ENCODE measurements at regions not wholly inside any gene's neighbourhood (a gene's known extent, or its start where the extent isn't known, plus 50 kb on each side); places are given as distances from the start of the nearest gene placed in this dataset.

GRCh38 chr12:127373559-127373958 is 893.4 kb upstream of the TMEM132C start:
- H2BK5ac ChIP-seq (ENCODE audit: low read depth, low read length): no peak overlapping the region
- FAIRE-seq: no peak
- CTCF ChIA-PET (ENCODE audit: partially characterized antibody): interaction anchor here (2.3 kb wide), 1 partner anchor 10 kb away, joined by 9 read pairs; no protein-coding TSS in a partner anchor
- no peak overlapping the region for H4K91ac ChIP-seq (replicated peaks; ENCODE audit: insufficient read length, low read length)
- H3K4ac ChIP-seq (replicated peaks; ENCODE audit: insufficient read length, low read depth, low read length): no peak overlapping the region
- H2BK15ac ChIP-seq (ENCODE audit: low read length): no peak overlapping the region
- H2AFZ ChIP-seq (ENCODE audit: low read length): no peak overlapping the region
- no peak overlapping the region for H2AK5ac ChIP-seq (ENCODE audit: low read depth, low read length)
- no peak overlapping the region for H3K27ac ChIP-seq (ENCODE audit: low read depth, low read length)
- H2BK120ac ChIP-seq (replicated peaks; ENCODE audit: low read depth, low read length): no peak overlapping the region
- no peaks in the 10 kb centered on the region; the same call in 1 of the 2 replicates for H3K23me2 ChIP-seq (ENCODE audit: low read depth, low read length)
- no peaks in the 10 kb centered on the region for H3K27me3 ChIP-seq (replicated peaks in 1 of 4; ENCODE audit: control insufficient read depth in 3 of 4, extremely low read depth in 1 of 4, insufficient read depth in 3 of 4, low read length in 3 of 4)
- 0 out of 4 replicates have a peak, but pooled peaks cover 0 to 2% of the 10 kb centered on the region in 2 experiments for H3K9me3 ChIP-seq (ENCODE audit: insufficient read depth in 2 of 2, low read depth in 1 of 2, low read length in 1 of 2)
- no peaks in the 10 kb centered on the region for H4K20me1 ChIP-seq (replicated peaks in 1 of 2; ENCODE audit: control insufficient read depth in 1 of 2, insufficient read depth in 2 of 2, low read length in 2 of 2)
- H3K79me1 ChIP-seq (ENCODE audit: low read depth, low read length): no peaks in the 10 kb centered on the region
- DNase-seq (ENCODE audit: low read depth in 1 of 2, low spot score in 2 of 2): no peak
- H3K4me1 ChIP-seq (replicated peaks in 1 of 4; ENCODE audit: control insufficient read depth in 3 of 4, insufficient read depth in 4 of 4, low read length in 3 of 4): no peaks in the 10 kb centered on the region
- no peak overlapping the region for H3K4me3 ChIP-seq (ENCODE audit: extremely low read depth in 1 of 4, insufficient read depth in 2 of 4, low read depth in 3 of 4, low read length in 4 of 4)
- H4K8ac ChIP-seq (ENCODE audit: extremely low read depth, insufficient read depth, low read length): no peak overlapping the region
- no peaks in the 10 kb centered on the region for H3K36me3 ChIP-seq (ENCODE audit: control insufficient read depth in 2 of 4, insufficient read depth in 4 of 4, low read length in 3 of 4)
- no peak overlapping the region for H3K9ac ChIP-seq (replicated peaks in 1 of 4; ENCODE audit: extremely low read depth in 1 of 4, low read depth in 3 of 4, low read length in 3 of 4)
- no peak for TF ChIP-seq BCL11A (IDR thresholded peaks at IDR 0.05; ENCODE audit: low read depth in 2 of 2, low read length in 2 of 2)
- no peak for TF ChIP-seq ZNF274 (IDR thresholded peaks at IDR 0.05; ENCODE audit: borderline replicate concordance, extremely low read depth, low read length)
- no peak for TF ChIP-seq SAP30 (IDR thresholded peaks at IDR 0.05; ENCODE audit: insufficient read depth, insufficient replicate concordance, low read length)
- TF ChIP-seq POU5F1 (IDR thresholded peaks at IDR 0.05; ENCODE audit: low read depth, low read length): no peak
- TF ChIP-seq SP4 (IDR thresholded peaks at IDR 0.05; ENCODE audit: low read length): no peak
- TF ChIP-seq HDAC6 (IDR thresholded peaks at IDR 0.05; ENCODE audit: low read depth, low read length): no peak
- no peak for TF ChIP-seq TAF1 (IDR thresholded peaks at IDR 0.05; ENCODE audit: low read depth, low read length)
- TF ChIP-seq KDM4A (IDR thresholded peaks at IDR 0.05; ENCODE audit: low read depth, low read length, severe bottlenecking): no peak
- no peak overlapping the region for H2BK12ac ChIP-seq (ENCODE audit: low read depth, low read length)
- no peaks in the 10 kb centered on the region for H3K79me2 ChIP-seq (ENCODE audit: control insufficient read depth in 1 of 2, insufficient read depth in 2 of 2, low read length in 2 of 2)
- H3K23ac ChIP-seq (ENCODE audit: insufficient read length): no peak overlapping the region
- H3K18ac ChIP-seq (ENCODE audit: extremely low read depth, low read length): no peak overlapping the region
- H2BK20ac ChIP-seq (ENCODE audit: low read length): no peak overlapping the region
- H3K14ac ChIP-seq (ENCODE audit: insufficient read length): no peak overlapping the region
- no peak overlapping the region for H4K5ac ChIP-seq (ENCODE audit: insufficient read length, low read depth, low read length)
- no peak overlapping the region for H3K4me2 ChIP-seq (ENCODE audit: insufficient read depth in 1 of 2, low read depth in 2 of 2, low read length in 2 of 2)
- 94% methylated on average over 4 of the region's 4 CpGs; no CpG with 5 or more reads in 1 of the 2 experiments for WGBS, 2 experiments (ENCODE audit: extremely low coverage in 1 of 2, insufficient coverage in 1 of 2, insufficient read length in 1 of 2, insufficient replicate concordance in 2 of 2, low coverage in 1 of 2, low lambda C conversion rate in 2 of 2, missing lambda C conversion rate in 1 of 2)
- POLR2A ChIA-PET (ENCODE audit: partially characterized antibody): no interaction called here
- H3K56ac ChIP-seq (replicated peaks; ENCODE audit: insufficient read length, low read depth, low read length): no peak overlapping the region
